Fibroblast of peridontal ligament (primary cell): ENCODE measurements at regions not wholly inside any gene's neighbourhood (a gene's known extent, or its start where the extent isn't known, plus 50 kb on each side); places are given as distances from the start of the nearest gene placed in this dataset.
"Not testable (repeated sequence)": the region's sequence is repeated elsewhere in the genome, so short reads cannot be mapped to it uniquely, and the experiment has no call there.

ENCODE experiments used
- DNase-seq: peaks from one replicate; pipeline ENCODE4 v3.0.0-alpha.2; 2010; ENCODE audit errors: extremely low read depth

- not testable (repeated sequence) for DNase-seq
Observed at GRCh38 chr2:21850367-21850766, 726.6 kb downstream of the TDRD15 start.

DNA sequence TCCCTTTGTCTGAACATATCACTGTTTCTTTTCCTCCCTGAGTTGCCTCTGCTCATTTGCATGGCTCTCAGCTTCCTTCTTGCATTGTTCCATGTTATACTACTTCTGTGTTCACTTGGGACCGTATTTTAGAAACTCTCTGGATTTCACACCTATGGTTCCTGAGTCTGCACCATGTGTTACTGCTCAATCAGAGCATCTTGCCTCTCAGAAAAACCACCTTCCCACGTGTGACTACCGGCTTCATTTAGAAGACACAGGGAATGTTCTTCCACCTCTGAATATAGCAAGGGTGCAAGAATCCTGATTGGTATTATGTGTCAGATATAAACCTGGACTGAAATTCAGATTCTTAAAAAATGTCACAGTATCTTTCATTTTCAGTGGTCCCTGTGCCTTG lies 731.2 kb downstream of the TDRD15 start:
- DNase-seq, result no peak

DNA sequence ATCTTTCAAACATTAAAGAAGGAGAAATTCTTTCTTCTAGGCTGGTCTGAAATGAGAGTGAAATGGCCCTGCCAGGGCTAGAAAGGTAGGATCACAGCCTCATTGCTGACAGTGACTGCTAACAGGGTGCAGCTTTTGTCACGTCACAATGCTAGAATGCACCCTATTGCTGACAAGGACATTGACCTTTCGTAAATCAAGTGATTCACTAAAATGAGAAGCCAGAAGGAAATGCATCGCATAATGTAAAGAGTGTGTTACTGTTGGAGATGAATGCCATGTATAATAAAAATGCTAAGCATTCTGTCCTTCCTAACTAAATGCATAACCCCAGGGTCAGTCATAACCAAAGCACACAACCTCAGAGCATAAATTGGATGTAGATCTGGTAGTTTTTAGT lies 732.9 kb downstream of the TDRD15 start:
- no peak for DNase-seq

GRCh38 chr2:21860907-21861306 lies 737.1 kb downstream of the TDRD15 start:
- no peak for DNase-seq

DNA sequence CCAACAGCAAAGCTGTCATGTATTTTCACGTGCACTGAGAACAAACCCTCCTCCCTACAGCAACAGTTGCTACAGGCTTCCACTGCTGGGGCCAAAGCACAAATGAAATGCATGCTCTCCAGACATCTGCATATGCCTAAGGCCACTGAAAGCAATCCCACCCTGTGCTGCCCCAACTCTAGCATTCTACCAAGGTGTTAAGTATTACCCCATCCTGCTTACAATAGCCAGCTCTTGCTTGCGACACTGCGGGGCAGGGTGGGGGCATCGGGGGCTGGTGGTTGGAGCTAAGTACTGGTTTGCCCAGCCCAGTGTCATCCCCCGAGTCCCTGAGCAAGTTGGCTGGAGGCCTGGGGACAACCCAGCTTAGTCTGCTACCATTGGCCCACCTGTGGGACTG lies 742.5 kb downstream of the TDRD15 start:
- DNase-seq, result no peak

- DNase-seq, result no peak
Observed at GRCh38 chr2:21887881-21888280, 764.1 kb downstream of the TDRD15 start.

GRCh38 chr2:21890041-21890440 lies 766.3 kb downstream of the TDRD15 start:
- no peak for DNase-seq

DNA sequence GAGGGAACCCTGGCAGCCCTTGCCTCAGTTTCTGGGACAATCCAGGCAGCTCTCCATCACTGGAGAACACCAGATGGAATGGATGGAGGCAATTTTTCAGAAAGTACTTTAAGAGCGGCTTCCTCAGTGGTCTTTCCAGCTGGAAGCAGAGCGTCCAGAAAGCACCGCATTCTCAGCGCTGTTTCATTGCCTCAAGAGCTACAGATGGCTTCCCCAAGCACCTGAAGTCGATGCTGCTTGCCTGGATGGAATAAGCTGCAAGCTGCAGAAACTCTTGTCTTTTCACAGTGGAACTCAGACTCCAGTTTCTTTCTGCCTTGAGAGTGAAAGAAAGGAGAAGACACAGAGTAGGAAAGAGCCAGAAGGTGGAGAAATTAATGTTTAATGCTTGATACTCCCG lies 766.9 kb downstream of the TDRD15 start:
- no peak for DNase-seq

- no peak for DNase-seq
Observed at GRCh38 chr2:21891191-21891590, 767.4 kb downstream of the TDRD15 start.

DNA sequence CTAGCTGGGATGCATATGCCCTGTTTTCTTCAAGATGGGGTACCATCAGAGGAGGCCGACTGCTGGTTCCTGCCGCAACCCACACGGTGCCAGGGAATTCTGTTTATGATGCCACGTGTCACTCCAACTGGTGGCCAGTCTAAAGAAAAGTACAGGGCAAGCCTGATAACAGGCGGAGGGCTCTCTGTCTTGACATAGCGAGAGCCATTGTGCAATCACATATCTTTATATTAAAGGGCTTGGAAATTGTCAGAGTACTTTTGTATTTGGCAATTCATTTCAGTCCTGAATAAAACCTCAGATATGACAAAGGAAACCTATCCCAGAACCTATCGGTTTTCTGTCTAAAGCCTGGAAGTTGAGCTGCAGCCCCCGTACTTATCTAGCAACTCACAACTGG lies 768.4 kb downstream of the TDRD15 start:
- no peak for DNase-seq

DNA sequence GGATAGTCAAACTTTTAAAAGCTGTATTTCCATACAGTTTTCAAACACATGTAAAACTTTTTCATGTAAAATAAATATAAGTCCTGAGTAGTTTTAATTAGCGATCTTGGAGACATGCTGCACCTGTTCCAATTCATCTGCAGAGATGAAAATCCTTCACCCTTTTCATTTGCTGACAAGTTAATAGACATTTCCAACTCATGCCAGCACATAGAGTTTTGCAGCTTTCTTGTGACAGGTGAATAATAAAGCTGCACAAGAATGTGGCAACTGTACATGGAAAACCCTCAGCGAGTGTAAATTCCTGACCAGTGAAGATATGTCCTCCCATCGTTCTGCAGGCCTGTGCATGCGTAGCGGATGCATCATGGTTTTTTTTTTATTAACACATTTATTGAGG lies 771.4 kb downstream of the TDRD15 start:
- DNase-seq, result no peak

- DNase-seq, result not testable (repeated sequence)
Observed at GRCh38 chr2:21908712-21909380, 785.1 kb downstream of the TDRD15 start.

DNA sequence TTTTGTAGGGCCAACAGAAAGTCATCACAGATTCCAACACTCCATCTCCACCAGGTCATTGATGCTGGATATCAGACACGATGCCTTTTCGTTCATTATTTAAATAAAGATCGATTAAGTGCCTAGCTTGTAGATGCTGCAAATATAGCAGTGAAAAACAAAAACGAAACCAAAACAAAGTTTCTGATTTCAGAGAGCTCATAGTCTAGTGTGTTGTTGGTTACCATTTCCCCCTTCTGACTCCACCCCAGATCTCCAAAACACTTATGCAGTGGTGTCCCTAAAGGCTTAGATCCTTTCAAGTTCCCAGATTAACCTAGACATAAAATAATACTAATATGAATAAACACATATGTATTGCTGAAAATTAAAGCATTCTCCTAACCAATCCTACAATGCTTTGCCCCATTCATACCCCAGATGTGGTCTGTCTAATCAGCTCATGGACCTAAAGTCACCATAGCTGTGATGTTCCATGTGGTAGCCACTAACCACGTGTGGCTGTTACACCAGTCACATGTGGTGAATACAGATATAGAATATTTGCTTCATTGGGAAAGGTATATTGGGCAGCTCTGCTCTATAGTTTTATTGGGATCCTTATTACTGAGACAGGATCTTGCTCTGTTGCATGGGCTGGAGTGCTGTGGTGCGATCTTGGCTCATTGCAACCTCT lies 787.2 kb downstream of the TDRD15 start:
- DNase-seq, result no peak

- DNase-seq, result no peak
Observed at GRCh38 chr2:21912405-21912804, 788.6 kb downstream of the TDRD15 start.

DNA sequence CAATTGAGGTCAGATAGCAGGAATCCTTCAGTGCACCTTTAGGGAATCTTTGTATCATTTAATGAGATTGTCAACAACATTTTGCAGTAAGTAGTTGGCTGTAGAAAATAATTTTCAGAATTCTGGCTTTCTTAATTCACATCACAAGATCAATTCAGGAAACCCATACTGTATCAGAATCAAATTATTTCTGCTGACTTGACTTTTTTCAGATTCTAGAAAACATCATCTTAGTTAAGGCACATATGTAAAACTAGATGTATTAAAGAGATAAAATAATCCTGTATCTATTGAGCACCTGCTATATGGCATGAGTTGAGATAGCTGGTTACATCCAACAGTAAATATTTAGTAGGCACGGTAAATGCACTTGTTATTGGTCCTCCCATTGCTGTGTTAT lies 791.4 kb downstream of the TDRD15 start:
- no peak for DNase-seq

GRCh38 chr2:21916934-21917522 lies 793.3 kb downstream of the TDRD15 start:
- DNase-seq, result no peak

- no peak for DNase-seq
Observed at GRCh38 chr2:21920721-21921120, 797.0 kb downstream of the TDRD15 start.

GRCh38 chr2:21924640-21925285 lies 801.0 kb downstream of the TDRD15 start:
- no peak for DNase-seq

DNA sequence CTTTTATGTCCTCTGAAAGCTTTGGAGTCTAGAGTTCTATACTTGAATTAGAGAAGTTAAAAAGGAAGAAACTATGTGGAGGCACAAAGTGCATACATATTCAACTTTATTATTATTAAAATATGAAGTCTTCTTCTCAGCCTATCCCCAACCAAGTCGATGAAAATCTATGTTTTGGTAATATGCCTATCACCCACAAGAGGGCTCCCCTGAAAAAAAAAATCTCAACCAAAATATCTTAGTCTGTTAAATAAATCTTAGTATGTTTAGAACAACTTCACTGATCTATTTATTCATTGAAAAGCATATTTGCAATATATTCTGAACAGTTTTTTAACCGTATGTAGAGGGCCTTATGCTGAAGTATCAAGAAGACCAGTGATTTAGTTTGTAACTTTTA lies 804.5 kb downstream of the TDRD15 start:
- no peak for DNase-seq

- no peak for DNase-seq
Observed at GRCh38 chr2:21930226-21930625, 806.5 kb downstream of the TDRD15 start.

GRCh38 chr2:21939967-21940366 lies 816.2 kb downstream of the TDRD15 start:
- DNase-seq, result peak; percentile 74

DNA sequence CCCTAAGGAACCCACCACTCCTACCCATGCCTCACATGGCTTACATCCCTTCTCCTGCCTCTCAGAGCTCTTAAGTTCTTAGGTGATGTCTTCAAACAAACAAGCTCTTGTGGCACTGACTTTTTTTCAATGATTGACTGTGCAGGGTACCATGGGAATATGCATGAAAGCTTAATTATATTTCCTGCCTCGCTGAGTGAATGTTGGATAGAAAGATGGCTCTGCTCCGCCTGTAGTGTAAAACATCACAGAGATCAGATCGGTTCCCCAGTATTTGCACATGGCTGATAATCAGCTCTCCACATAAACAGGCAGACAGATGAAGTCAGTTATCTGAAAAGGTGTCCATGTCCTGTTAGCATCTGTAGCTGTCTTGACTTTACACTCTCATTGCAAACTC lies 820.8 kb downstream of the TDRD15 start:
- DNase-seq, result no peak

DNA sequence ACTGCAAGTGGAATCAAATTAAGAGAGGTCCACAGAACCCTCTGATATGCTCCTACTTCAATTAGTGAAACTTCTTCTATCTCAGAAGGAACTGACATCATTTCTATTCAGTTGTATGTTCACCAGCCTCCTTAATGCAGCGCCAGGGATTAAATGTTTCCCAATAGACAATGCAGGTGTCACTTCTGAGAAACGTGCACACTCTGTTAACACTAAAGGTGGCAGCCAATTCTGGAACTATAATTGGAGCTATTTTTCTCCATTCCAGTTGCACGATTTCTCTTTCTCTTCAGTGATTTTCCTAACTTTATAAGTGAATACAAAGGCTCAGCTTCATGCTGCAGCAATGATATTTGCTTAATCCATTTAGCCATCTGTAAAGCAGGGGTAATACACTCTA lies 821.9 kb downstream of the TDRD15 start:
- DNase-seq, result no peak
